Left colon (tissue), 2 donors: ENCODE measurements at regions not wholly inside any gene's neighbourhood (a gene's known extent, or its start where the extent isn't known, plus 50 kb on each side); places are given as distances from the start of the nearest gene placed in this dataset.

Experiments
- ATAC-seq: fragments of 200-7000 bp; cut with Tn5 transposase; one replicate; pipeline ENCODE4 v1.9.1; 2020; ENCODE audit warnings: mild to moderate bottlenecking, moderate library complexity
- DNase-seq, 2 donors: peaks; one replicate each; pipeline ENCODE4 v3.0.0-alpha.2; 2020
- intact Hi-C, 2 donors: fragments of 100-400 bp; cut with DNase I in 1 of 2; cut with micrococcal nuclease in 1 of 2; formaldehyde crosslinking; loops; one replicate each; pipeline versions ENCODE4 v1.11.2 to v1.14.0; 2022; cut with DNase I, micrococcal nuclease
- donor health status: DM: no; HTN: no; CAD: no.
- donor health status: DM: yes; HTN: yes; CAD: no.

DNA sequence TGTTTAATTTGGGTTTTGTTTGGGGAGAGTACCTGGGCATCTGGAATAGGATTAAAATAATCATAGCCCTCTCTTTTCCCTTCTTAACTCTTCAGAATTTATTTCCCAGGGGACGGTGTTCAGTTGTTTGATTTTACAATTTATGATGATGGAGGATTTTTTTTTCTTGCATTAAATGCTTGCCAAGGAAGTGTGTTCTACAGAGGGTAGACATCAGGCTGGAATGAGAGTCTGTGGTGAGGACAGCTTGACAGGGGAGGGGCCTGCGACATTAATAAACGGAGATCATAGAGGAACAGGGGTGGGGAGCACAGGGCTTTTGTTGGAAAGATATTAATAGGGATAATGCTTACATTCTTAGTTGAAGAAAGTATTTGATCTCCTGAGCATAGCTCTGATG lies 297.5 kb downstream of the CLIC5 start:
- no peak for DNase-seq
- intact Hi-C loops, result loop anchor here in 1 of 2 donors (10.0 kb wide), 3 partner anchors 133 to 1233 kb away; no protein-coding TSS in a partner anchor
- ATAC-seq, result no peak

GRCh38 chr6:45717715-45718114 lies 297.9 kb downstream of the CLIC5 start:
- intact Hi-C loops, result loop anchor here in 1 of 2 donors (10.0 kb wide), 3 partner anchors 133 to 1233 kb away; no protein-coding TSS in a partner anchor
- ATAC-seq (no peak), DNase-seq (no peak)

DNA sequence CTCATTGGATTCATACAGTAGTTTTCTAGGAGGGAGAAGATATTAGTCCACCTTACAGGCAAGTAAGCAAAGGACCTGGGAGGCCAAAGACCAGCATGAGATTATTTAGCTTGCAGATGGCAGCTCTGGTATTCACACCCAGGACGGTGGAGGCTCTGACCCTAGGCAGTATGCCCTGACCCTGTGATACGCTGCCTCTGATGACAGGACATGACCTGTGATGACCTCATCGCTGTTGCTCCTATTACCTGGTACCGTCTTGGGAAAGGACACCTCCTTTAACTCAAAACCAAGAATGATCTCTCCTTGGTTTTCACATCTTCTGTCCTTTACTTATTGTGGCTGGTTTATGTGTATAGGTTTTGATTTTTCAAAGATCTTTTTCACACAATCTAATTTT lies 298.6 kb downstream of the CLIC5 start:
- DNase-seq (no peak), ATAC-seq (no peak)
- intact Hi-C loops, result loop anchor here in 1 of 2 donors (10.0 kb wide), 3 partner anchors 132 to 1232 kb away; no protein-coding TSS in a partner anchor

GRCh38 chr6:45715508-45715803 lies 300.2 kb downstream of the CLIC5 start:
- intact Hi-C loops, result loop anchor here in 1 of 2 donors (10.0 kb wide), 3 partner anchors 131 to 1231 kb away; no protein-coding TSS in a partner anchor
- no peak for DNase-seq
- ATAC-seq, result no peak

- ATAC-seq, result peak; percentile 96
- intact Hi-C loops, result loop anchor here in 1 of 2 donors (5.0 to 10.0 kb wide), 4 partner anchors 130 to 1230 kb away; no protein-coding TSS in a partner anchor
- DNase-seq, result peak; percentile 22 to 44
Measured at GRCh38 chr6:45714741-45715507, 300.7 kb downstream of the CLIC5 start.

- ATAC-seq (no peak), DNase-seq (no peak)
- intact Hi-C loops, result loop anchor here in 1 of 2 donors (5.0 to 10.0 kb wide), 4 partner anchors 129 to 1229 kb away; no protein-coding TSS in a partner anchor
Measured at GRCh38 chr6:45714006-45714730, 301.5 kb downstream of the CLIC5 start.
